Stimulated activated effector memory CD8-positive, alpha-beta T cell treated with anti-CD3 and anti-CD28 coated beads, Interleukin-12 subunit alpha, Interleukin-12 subunit beta, amount 100 ng/mL, for 72 hours (primary cell): ENCODE measurements at regions not wholly inside any gene's neighbourhood (a gene's known extent, or its start where the extent isn't known, plus 50 kb on each side); places are given as distances from the start of the nearest gene placed in this dataset.
"Not testable (repeated sequence)": the region's sequence is repeated elsewhere in the genome, so short reads cannot be mapped to it uniquely, and the experiment has no call there.

Experiments used
- ATAC-seq: fragments of 150-1000 bp; cut with Tn5 transposase; 2 replicates; pipeline ENCODE4 v1.10.0; 2021
- DNase-seq, 2 donors: peaks; one replicate each; pipeline ENCODE4 v3.0.0; 2021 to 2022; ENCODE audit warnings: low spot score in 2 of 2
- H3K27ac Mint-ChIP-seq: one replicate; pipeline ENCODE4 v1.8.0; 2022; ENCODE audit warnings: mild to moderate bottlenecking, mixed read lengths
- H3K36me3 Mint-ChIP-seq: one replicate; pipeline ENCODE4 v1.8.0; 2022; ENCODE audit warnings: mild to moderate bottlenecking, mixed read lengths
- H3K4me1 Mint-ChIP-seq: one replicate; pipeline ENCODE4 v1.8.0; 2022; ENCODE audit warnings: mixed read lengths
- H3K4me3 Mint-ChIP-seq: one replicate; pipeline ENCODE4 v1.8.0; 2022; ENCODE audit warnings: mild to moderate bottlenecking, mixed read lengths
- H3K9me3 Mint-ChIP-seq: one replicate; pipeline ENCODE4 v1.8.0; 2022; ENCODE audit warnings: mixed read lengths

DNA sequence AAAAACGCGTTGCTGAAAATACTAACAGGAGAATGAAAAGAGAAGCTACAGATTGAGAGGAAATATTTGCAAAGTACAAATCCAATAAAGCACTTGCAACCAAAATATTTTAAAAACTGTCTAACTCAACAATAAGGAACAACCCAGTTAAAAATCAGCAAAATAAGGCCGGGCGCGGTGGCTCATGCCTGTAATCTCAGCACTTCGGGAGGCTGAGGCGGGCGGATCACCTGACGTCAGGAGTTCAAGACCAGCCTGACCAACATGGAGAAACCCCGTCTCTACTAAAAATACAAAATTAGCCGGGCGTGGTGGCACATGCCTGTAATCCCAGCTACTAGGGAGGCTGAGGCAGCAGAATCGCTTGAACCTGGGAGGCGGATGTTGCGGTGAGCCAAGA lies 798.6 kb downstream of the PLCL1 start:
- not testable (repeated sequence) for DNase-seq, H3K4me3 Mint-ChIP-seq, ATAC-seq, H3K36me3 Mint-ChIP-seq, H3K4me1 Mint-ChIP-seq, H3K9me3 Mint-ChIP-seq, H3K27ac Mint-ChIP-seq

DNA sequence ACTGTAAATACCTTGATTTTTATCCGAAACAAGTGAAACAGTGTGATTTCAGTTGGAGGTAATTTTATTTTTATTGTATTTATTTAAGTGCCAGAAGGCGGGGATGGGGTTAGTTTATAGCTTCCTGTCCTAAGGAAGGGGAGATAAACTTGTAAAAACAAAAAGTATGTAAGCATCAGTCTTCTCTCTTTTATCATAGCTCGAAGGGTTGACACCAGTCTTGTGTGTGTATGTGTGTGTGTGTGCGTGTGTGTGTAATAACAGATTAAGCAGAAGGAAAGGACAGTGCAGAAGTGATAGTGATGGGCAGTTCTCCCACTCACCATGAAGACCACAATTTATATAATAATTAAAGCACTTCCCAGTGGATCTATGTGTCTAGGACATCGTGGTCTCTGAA lies 793.3 kb downstream of the PLCL1 start:
- Mint-ChIP-seq H3K9me3 (peaks cover 7% of the 10 kb centered on the region), H3K4me1 (no peaks in the 10 kb centered on the region), H3K36me3 (no peaks in the 10 kb centered on the region), H3K27ac (no peak overlapping the region), H3K4me3 (no peak overlapping the region)
- ATAC-seq (no peak), DNase-seq (no peak)

DNA sequence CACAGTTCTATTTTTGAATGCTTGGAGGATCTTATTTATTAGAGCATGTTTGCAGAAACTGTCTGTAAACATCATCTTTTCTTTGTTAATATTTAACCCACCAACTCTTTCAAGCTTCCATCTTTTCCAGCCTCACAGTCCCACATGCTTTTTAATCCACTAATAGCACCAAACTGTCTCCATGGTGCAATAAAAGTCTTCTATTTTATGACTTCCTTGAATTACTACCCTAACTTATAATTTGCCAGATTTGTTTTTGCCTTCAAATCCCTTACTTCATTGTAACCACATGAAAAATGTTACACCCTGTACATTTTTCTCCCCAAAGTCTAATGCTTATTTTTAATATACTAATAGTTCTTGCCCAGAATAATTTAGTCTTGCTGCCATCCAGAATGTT lies 792.6 kb downstream of the PLCL1 start:
- H3K27ac Mint-ChIP-seq, result no peak overlapping the region
- DNase-seq, result no peak
- no peak overlapping the region for H3K4me3 Mint-ChIP-seq
- no peaks in the 10 kb centered on the region for H3K36me3 Mint-ChIP-seq
- H3K4me1 Mint-ChIP-seq, result no peaks in the 10 kb centered on the region
- peaks cover 7% of the 10 kb centered on the region for H3K9me3 Mint-ChIP-seq
- ATAC-seq, result no peak

DNA sequence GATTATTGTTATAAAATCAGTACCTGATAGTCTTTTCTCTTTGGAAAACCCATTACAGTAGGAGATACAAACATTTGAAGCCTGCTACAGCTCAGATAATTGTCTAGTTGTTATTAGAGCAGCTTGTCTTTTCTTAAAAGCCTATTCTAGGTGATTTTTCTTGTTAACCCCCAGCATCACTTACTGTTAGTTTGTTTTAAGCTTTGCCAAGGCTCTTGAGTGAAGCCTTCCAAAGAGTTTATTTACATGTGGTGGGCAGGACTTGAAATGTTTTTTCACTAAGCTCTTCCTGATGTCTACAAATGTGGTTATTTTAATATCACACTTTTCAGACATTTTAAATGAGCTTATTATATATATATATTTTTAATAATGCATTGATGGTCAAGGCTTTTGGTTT lies 791.3 kb downstream of the PLCL1 start:
- no peak for DNase-seq
- Mint-ChIP-seq H3K27ac (no peak overlapping the region), H3K36me3 (no peaks in the 10 kb centered on the region), H3K9me3 (peaks cover 3% of the 10 kb centered on the region), H3K4me1 (no peaks in the 10 kb centered on the region), H3K4me3 (no peak overlapping the region)
- no peak for ATAC-seq

DNA sequence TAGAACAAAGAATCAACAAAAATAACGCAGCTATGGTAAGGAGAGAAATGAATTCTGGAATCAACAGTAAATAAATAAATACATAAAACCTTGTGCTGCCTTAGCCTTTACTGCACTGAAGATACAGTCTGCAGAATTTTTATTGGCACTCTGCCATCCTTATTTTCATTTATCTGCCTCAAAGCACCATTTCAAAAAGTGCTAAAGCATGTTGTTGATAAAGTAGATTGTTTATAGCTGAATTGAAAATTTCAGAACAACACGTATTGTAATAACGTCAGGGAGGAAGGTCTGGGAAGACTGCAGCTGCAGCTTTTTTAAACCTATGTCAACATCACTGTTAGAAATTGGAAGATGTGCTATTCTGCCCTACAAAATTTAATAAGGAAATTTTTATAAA lies 787.2 kb downstream of the PLCL1 start:
- Mint-ChIP-seq H3K4me3 (no peak overlapping the region), H3K27ac (no peak overlapping the region), H3K4me1 (no peaks in the 10 kb centered on the region), H3K36me3 (no peaks in the 10 kb centered on the region), H3K9me3 (no peaks in the 10 kb centered on the region)
- DNase-seq (no peak), ATAC-seq (no peak)

DNA sequence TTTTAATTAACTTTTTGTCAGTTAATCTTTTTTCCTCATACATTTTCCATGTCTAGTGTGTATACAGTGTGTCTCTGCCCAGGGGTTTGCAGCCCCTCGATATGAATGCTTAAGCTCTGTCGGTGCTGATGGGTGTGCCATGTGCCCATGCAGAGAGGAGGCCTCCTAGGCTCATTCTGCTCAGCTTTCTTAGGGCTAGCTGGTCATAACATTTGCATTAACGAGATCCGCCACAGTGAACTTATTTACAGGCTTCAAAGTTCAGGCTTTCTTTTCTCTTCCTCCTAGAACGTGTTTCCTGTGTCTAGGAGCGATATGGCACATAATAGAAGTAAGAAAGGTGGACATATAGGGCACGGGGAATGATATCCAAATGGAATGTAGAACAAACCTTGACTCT lies 783.3 kb downstream of the PLCL1 start:
- Mint-ChIP-seq H3K27ac (no peak overlapping the region), H3K4me3 (no peak overlapping the region), H3K9me3 (no peaks in the 10 kb centered on the region), H3K4me1 (no peaks in the 10 kb centered on the region), H3K36me3 (no peaks in the 10 kb centered on the region)
- no peak for ATAC-seq
- no peak for DNase-seq

DNA sequence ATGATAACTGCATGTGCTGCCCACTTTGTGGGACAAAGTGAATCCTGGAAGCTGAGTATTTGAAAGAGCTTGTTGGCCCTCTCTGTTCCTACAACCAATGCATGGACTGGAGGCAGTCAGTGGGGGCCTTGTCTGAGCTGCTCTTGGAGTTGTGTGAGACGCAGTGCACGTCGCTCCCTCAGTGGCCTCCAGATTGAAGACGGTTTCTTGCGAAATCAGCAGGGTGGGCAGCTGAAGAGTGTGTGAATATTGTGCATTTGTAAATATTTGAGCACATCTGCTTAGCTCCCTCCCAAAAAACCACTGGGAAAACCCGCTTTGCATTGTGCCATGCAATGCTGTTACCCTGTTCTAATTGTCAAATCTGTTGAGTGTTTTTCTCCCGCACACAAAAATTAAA lies 782.8 kb downstream of the PLCL1 start:
- H3K4me3 Mint-ChIP-seq, result no peak overlapping the region
- peak; percentile 31 for ATAC-seq
- no peaks in the 10 kb centered on the region for H3K36me3 Mint-ChIP-seq
- H3K4me1 Mint-ChIP-seq, result no peaks in the 10 kb centered on the region
- no peak for DNase-seq
- no peak overlapping the region for H3K27ac Mint-ChIP-seq
- no peaks in the 10 kb centered on the region for H3K9me3 Mint-ChIP-seq

DNA sequence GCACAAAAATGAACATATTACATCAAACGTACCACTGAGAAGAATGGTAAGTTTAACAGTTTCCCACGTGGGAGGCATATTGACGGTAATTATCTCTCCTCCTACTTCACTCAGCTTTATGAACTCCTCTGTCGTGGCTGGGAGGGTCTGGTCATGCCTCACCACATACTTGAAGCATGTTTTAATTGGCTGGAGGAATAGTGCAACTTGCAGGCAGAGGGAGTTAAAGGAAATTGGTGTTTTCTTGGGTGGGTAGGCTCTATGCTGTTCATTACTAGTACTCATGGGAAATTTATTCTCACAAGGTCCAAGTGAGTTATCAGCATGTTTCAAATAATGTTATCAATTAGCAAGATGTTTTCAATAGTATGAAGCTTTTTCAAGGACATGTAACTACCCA lies 767.0 kb downstream of the PLCL1 start:
- Mint-ChIP-seq H3K4me3 (no peak overlapping the region), H3K4me1 (no peaks in the 10 kb centered on the region), H3K27ac (no peak overlapping the region), H3K36me3 (no peaks in the 10 kb centered on the region), H3K9me3 (no peaks in the 10 kb centered on the region)
- no peak for DNase-seq
- no peak for ATAC-seq

DNA sequence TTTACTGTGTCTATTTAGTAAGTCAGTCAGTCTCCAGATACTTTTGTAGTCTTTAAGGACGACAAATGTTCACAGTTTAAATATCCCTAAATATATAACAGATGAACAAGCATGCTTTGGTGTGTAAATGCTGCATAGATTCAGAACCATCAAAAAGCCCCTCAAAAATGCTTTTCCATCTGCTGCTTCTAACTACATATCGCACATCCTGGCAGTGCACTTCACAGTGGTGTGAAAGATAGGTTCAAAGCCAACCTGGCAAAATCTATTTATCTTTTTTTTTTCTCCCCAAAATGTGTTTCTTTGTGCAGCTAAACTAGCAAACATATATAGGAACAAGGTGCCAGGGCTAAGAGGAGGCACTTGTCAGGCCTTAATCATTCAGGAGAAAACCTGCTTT lies 753.8 kb downstream of the PLCL1 start:
- peaks cover 8% of the 10 kb centered on the region for H3K9me3 Mint-ChIP-seq
- DNase-seq, result no peak

DNA sequence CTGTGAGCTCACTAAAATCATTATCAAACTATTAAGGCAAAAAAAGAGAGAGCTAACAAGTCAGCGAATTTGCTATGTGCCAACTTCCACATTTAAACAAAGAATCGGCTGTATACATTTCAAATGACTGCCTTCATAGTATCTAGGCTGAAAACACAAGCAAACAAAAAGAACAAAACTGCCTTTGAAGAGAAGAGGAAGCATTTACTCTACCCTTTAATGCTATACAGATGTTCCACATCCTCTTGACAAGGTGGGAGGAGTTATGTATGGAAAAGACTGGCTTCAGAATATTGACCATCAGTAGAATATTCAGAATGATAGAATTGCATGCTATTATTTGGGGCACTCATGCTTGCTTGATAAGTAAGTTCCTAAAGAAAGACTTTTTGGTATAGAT lies 741.7 kb downstream of the PLCL1 start:
- no peak for ATAC-seq
- no peak overlapping the region for H3K27ac Mint-ChIP-seq
- no peaks in the 10 kb centered on the region for H3K9me3 Mint-ChIP-seq
- no peak for DNase-seq
- no peaks in the 10 kb centered on the region for H3K4me1 Mint-ChIP-seq
- H3K4me3 Mint-ChIP-seq, result no peak overlapping the region
- H3K36me3 Mint-ChIP-seq, result no peaks in the 10 kb centered on the region

More for the DNA sequence above, 753.8 kb downstream of the PLCL1 start:
- no peak for ATAC-seq
- H3K27ac Mint-ChIP-seq, result no peak overlapping the region
- no peaks in the 10 kb centered on the region for H3K36me3 Mint-ChIP-seq
- H3K4me1 Mint-ChIP-seq, result no peaks in the 10 kb centered on the region
- no peak overlapping the region for H3K4me3 Mint-ChIP-seq

DNA sequence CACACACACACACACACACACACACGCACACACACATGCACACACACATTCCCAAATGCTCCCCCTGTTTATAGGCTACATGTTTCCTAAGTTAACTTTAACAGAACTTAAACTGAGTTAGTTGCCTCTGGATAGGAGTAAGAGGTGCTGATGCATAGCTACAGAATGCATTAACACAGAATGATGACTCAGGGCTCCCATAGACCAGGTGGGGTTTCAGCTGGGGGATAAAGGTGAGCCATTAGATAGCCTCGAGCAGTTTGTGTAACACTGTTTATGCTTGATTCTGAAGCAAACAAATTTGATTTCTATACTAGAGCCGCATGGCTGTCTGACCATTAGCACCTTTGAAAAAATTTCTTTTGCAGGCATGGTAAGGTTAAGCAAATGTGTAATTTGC lies 741.0 kb downstream of the PLCL1 start:
- Mint-ChIP-seq H3K4me3 (no peak overlapping the region), H3K9me3 (no peaks in the 10 kb centered on the region), H3K4me1 (no peaks in the 10 kb centered on the region), H3K27ac (no peak overlapping the region), H3K36me3 (no peaks in the 10 kb centered on the region)
- no peak for ATAC-seq
- DNase-seq, result no peak

DNA sequence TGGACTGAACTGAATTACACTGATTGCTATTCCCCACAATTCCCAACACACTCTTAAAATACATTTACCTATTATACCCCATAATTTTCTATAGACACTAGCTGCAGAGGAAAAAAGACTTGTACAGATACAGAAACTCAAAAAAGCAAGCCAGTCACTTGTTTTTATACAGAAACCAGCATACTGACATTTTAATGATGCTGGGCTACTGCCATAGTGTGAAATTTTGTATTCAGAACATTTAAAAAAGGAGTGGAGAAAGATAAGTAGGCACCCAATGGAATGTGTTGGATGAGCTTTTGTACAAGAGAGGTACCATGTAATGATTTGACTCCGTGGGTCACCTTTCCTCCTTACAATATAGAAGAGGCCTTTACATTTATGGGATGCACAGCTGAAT lies 740.1 kb downstream of the PLCL1 start:
- H3K4me1 Mint-ChIP-seq, result no peaks in the 10 kb centered on the region
- no peaks in the 10 kb centered on the region for H3K9me3 Mint-ChIP-seq
- no peak for DNase-seq
- no peak overlapping the region for H3K27ac Mint-ChIP-seq
- ATAC-seq, result no peak
- no peaks in the 10 kb centered on the region for H3K36me3 Mint-ChIP-seq
- no peak overlapping the region for H3K4me3 Mint-ChIP-seq

DNA sequence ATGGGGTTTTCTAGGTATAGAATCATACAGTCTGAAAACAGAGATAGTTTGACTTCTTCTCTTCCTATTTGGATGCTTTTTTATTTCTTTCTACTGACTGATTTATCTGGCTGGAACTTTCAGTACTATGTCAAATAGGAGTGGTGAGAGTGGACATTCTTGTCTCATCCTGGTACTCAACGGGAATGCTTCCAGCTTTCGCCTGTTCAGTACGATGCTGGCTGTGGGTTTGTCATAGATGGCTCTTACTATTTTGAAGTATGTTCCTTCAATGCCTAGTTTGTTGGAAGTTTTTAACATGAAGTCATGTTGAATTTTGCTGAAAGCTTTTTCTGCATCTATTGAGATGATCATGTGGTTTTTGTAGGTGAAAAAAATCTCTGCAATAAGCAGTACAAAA lies 730.4 kb downstream of the PLCL1 start:
- no peaks in the 10 kb centered on the region for H3K36me3 Mint-ChIP-seq

DNA sequence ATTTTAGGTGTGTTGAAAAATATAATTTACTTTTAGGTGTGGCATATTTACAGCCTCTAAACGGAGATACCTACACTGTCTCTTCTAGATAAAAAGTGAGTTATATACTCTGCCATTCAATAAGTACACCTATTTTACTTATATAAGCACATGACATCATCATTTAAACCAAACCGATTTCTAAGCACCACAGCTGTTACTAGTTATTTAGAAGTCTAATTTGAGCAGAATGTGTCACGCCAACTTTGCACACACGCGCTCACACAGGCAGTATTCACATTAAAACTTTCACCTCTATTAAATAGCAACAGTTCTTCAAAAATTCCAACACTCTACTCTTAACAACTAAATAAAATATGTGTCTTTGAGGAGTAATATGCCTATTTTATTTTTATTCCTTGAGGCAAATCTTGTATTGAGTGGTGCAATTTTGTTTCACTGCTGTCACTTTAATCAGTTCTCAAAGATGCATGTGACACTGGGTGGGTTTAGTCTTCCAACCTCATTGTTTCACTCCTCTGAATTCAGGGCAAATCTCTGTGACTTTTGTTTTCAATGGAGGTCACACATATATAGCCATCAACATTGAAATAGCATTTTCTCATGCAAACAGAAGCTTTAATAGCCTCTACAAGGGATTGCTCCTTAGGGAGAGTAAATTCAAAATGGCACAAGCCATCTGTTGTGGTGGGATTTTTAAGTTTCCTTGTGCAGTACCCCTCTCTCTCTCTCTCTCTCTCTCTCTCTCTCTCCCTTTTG lies 721.0 kb downstream of the PLCL1 start:
- peaks cover 3% of the 10 kb centered on the region for H3K9me3 Mint-ChIP-seq

More for the DNA sequence above, 730.4 kb downstream of the PLCL1 start:
- Mint-ChIP-seq H3K4me3 (no peak overlapping the region), H3K4me1 (no peaks in the 10 kb centered on the region), H3K27ac (no peak overlapping the region), H3K9me3 (no peaks in the 10 kb centered on the region)
- ATAC-seq (no peak), DNase-seq (no peak)

DNA sequence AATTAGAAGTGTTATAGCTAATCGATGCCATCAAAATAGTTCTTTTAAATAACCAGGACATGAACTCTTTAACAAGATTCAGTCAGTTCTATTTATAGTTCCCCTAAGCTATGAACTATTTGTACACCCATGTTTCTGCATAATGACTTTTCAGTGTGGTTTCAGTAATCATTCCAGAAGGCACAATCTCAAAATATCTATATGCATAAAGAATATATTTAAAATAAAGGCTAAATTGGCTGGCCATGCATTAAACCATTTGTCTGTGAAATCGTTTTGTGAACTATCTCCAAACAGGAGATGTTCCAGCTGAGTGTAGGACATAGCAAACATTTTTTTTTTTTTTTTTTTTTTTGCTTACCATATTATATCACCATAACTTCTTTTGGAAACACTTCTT lies 719.3 kb downstream of the PLCL1 start:
- Mint-ChIP-seq H3K4me1 (no peaks in the 10 kb centered on the region), H3K4me3 (no peak overlapping the region)
- no peak for ATAC-seq

More for the DNA sequence above, 721.0 kb downstream of the PLCL1 start:
- DNase-seq, result no peak
- no peak overlapping the region for H3K27ac Mint-ChIP-seq
- H3K36me3 Mint-ChIP-seq, result no peaks in the 10 kb centered on the region
- no peak overlapping the region for H3K4me3 Mint-ChIP-seq
- no peaks in the 10 kb centered on the region for H3K4me1 Mint-ChIP-seq
- ATAC-seq, result no peak

DNA sequence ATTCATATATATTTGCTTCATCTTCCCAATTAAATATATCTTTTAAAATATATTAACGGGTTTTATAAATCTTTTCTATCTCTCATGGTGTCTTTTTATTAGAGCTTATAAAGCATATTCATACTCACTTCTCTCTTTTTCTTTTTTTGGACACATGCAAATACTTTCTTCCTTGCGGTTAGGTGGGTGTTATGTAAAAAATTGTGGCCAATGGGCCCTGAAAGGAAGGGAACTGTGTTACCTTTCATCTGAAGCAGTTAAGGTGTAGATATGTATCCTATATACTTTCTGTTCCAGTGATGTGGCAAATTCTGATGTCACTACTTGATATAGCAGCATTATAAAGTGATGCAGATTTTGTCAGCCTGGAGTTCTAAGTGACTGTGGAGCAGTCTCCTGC lies 714.5 kb downstream of the PLCL1 start:
- Mint-ChIP-seq H3K4me3 (no peak overlapping the region), H3K9me3 (no peaks in the 10 kb centered on the region), H3K27ac (no peak overlapping the region), H3K4me1 (no peaks in the 10 kb centered on the region), H3K36me3 (no peaks in the 10 kb centered on the region)
- ATAC-seq, result no peak
- DNase-seq, result no peak

More for the DNA sequence above, 719.3 kb downstream of the PLCL1 start:
- H3K9me3 Mint-ChIP-seq, result peaks cover 3% of the 10 kb centered on the region
- DNase-seq, result no peak
- no peak overlapping the region for H3K27ac Mint-ChIP-seq
- H3K36me3 Mint-ChIP-seq, result no peaks in the 10 kb centered on the region

DNA sequence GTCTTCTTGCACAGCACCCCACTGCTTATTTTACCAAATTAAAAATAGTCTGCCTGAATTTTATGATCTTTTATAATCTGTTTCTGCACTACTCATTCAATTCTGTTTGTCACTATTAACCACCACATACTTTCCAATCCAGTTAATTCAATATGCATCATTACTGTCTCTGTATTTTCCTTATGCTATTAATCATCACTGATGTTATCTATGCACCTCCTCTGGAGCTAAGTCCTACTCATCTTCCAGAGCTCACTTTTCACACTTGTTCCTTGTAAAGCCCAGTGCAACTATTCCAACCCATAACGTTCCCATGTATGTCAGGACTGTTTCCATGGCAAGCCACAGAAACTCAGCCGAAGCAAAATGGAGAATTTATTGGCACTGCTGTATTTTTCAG lies 713.6 kb downstream of the PLCL1 start:
- ATAC-seq (no peak), DNase-seq (no peak)
- no peaks in the 10 kb centered on the region for H3K36me3 Mint-ChIP-seq
- no peak overlapping the region for H3K4me3 Mint-ChIP-seq
- H3K4me1 Mint-ChIP-seq, result no peaks in the 10 kb centered on the region
- no peak overlapping the region for H3K27ac Mint-ChIP-seq
- H3K9me3 Mint-ChIP-seq, result no peaks in the 10 kb centered on the region
